OCI-LY1 (cell line): ENCODE measurements at regions not wholly inside any gene's neighbourhood (a gene's known extent, or its start where the extent isn't known, plus 50 kb on each side); places are given as distances from the start of the nearest gene placed in this dataset.

Experiments
- H2AFZ ChIP-seq: fragments of 200-600 bp; sonication (generic), shearing (Covaris generic); 2 replicates; pipeline ENCODE4 v1.6.0; 2014; ENCODE audit warnings: antibody characterized with exemption, mild to moderate bottlenecking, low read length
- H3F3A ChIP-seq: fragments of 200-600 bp; sonication (generic), shearing (Covaris generic); 2 replicates; pipeline ENCODE4 v1.6.0; 2014; ENCODE audit warnings: mild to moderate bottlenecking, antibody characterized with exemption, low read length, moderate library complexity; ENCODE audit not compliant: insufficient read depth
- H3K27ac ChIP-seq: fragments of 200-600 bp; sonication (generic); 2 replicates; pipeline ENCODE4 v1.5.1; 2014; ENCODE audit warnings: low read length, mixed run types, mild to moderate bottlenecking, low read depth; ENCODE audit not compliant: poor library complexity, severe bottlenecking
- H3K27me3 ChIP-seq: fragments of 200-600 bp; sonication (generic); 2 replicates; pipeline ENCODE4 v1.6.0; 2014; ENCODE audit warnings: antibody characterized with exemption, mild to moderate bottlenecking, low read length, moderate library complexity; ENCODE audit not compliant: insufficient read depth
- H3K36me3 ChIP-seq: fragments of 200-600 bp; sonication (generic); 2 replicates; pipeline ENCODE4 v1.6.1; 2014; ENCODE audit warnings: mild to moderate bottlenecking, antibody characterized with exemption, low read length, moderate library complexity, mixed read lengths; ENCODE audit not compliant: insufficient read depth
- H3K4me1 ChIP-seq: fragments of 200-600 bp; sonication (generic); 2 replicates; pipeline ENCODE4 v1.5.1; 2014; ENCODE audit warnings: mild to moderate bottlenecking, low read length, moderate library complexity; ENCODE audit not compliant: insufficient read depth, severe bottlenecking
- H3K4me2 ChIP-seq: fragments of 200-600 bp; sonication (generic), shearing (Covaris generic); 2 replicates; pipeline ENCODE4 v1.6.1; 2014; ENCODE audit warnings: low read length
- H3K4me3 ChIP-seq: fragments of 200-600 bp; sonication (generic); 2 replicates; pipeline ENCODE4 v1.5.1; 2014; ENCODE audit warnings: low read length, low read depth, mild to moderate bottlenecking, mixed read lengths; ENCODE audit not compliant: poor library complexity, severe bottlenecking
- H3K79me2 ChIP-seq: fragments of 200-600 bp; shearing (Covaris generic); 2 replicates; pipeline ENCODE4 v1.6.1; 2016; ENCODE audit warnings: mixed run types, low read length, mixed read lengths; ENCODE audit not compliant: insufficient read depth
- H3K9ac ChIP-seq: fragments of 200-600 bp; sonication (generic), shearing (Covaris generic); 2 replicates; pipeline ENCODE4 v1.6.1; 2014; ENCODE audit warnings: mild to moderate bottlenecking, low read length, mixed read lengths
- H3K9me2 ChIP-seq: fragments of 200-600 bp; sonication (generic), shearing (Covaris generic); 2 replicates; pipeline ENCODE4 v1.6.1; 2014; ENCODE audit warnings: low read depth, mild to moderate bottlenecking, low read length, mixed read lengths
- H3K9me3 ChIP-seq: fragments of 200-600 bp; shearing (Covaris generic); 2 replicates; pipeline ENCODE4 v1.6.1; 2014; ENCODE audit warnings: low read length, mixed read lengths
- H4K20me1 ChIP-seq: fragments of 200-600 bp; sonication (generic), shearing (Covaris generic); 2 replicates; pipeline ENCODE4 v1.6.0; 2016; ENCODE audit warnings: mild to moderate bottlenecking, low read length; ENCODE audit not compliant: insufficient read depth
- CTCF ChIP-seq: fragments of 200-600 bp; sonication (generic), shearing (Covaris generic); IDR thresholded peaks from 2 replicates; pipeline ENCODE4 v1.5.1; 2017; ENCODE audit warnings: mild to moderate bottlenecking, antibody characterized with exemption, low read length, moderate library complexity, mixed read lengths
- EZH2 ChIP-seq: fragments of 200-600 bp; sonication (generic), shearing (Covaris generic); IDR thresholded peaks from 2 replicates; pipeline ENCODE4 v1.8.0; 2017; ENCODE audit warnings: borderline replicate concordance, mixed run types, mild to moderate bottlenecking, antibody characterized with exemption, low read length, moderate library complexity, mixed read lengths

- H3K9me2 ChIP-seq, result no peaks in the 10 kb centered on the region
- no peaks in the 10 kb centered on the region for H3K79me2 ChIP-seq
- no peak overlapping the region for H3K4me3 ChIP-seq
- TF ChIP-seq CTCF (no peak), EZH2 (no peak)
- no peaks in the 10 kb centered on the region for H3K9me3 ChIP-seq
- no peak overlapping the region for H3K9ac ChIP-seq
- H3K27me3 ChIP-seq, result no peaks in the 10 kb centered on the region
- no peaks in the 10 kb centered on the region for H3K4me1 ChIP-seq
- no peak overlapping the region for H2AFZ ChIP-seq
- H3K36me3 ChIP-seq, result no peaks in the 10 kb centered on the region
- H3K27ac ChIP-seq, result no peak overlapping the region
- H3F3A ChIP-seq, result no peaks in the 10 kb centered on the region
- H3K4me2 ChIP-seq, result no peak overlapping the region
- H4K20me1 ChIP-seq, result no peaks in the 10 kb centered on the region
Measured at GRCh38 chr14:43316427-43316826, 1190.7 kb downstream of the FSCB start.

- no peaks in the 10 kb centered on the region for H3K9me3 ChIP-seq
- no peaks in the 10 kb centered on the region for H3K9me2 ChIP-seq
- H3K36me3 ChIP-seq, result no peaks in the 10 kb centered on the region
- no peak overlapping the region for H3K4me2 ChIP-seq
- no peak overlapping the region for H3K27ac ChIP-seq
- H3K27me3 ChIP-seq, result no peaks in the 10 kb centered on the region
- H3F3A ChIP-seq, result no peaks in the 10 kb centered on the region
- H4K20me1 ChIP-seq, result no peaks in the 10 kb centered on the region
- no peak for TF ChIP-seq CTCF
- no peak for TF ChIP-seq EZH2
- no peak overlapping the region for H3K4me3 ChIP-seq
- no peak overlapping the region for H2AFZ ChIP-seq
- H3K9ac ChIP-seq, result no peak overlapping the region
- H3K4me1 ChIP-seq, result no peaks in the 10 kb centered on the region
- H3K79me2 ChIP-seq, result no peaks in the 10 kb centered on the region
Measured at GRCh38 chr14:43313719-43314118, 1193.4 kb downstream of the FSCB start.

GRCh38 chr14:43308421-43309110, 1198.5 kb downstream of the FSCB start:
- H4K20me1 ChIP-seq, result no peaks in the 10 kb centered on the region
- H3K27ac ChIP-seq, result no peak overlapping the region
- no peak for TF ChIP-seq EZH2
- no peak for TF ChIP-seq CTCF
- H3F3A ChIP-seq, result no peaks in the 10 kb centered on the region
- H3K9me2 ChIP-seq, result no peaks in the 10 kb centered on the region; the same call in 1 of the 2 replicates
- no peaks in the 10 kb centered on the region for H3K36me3 ChIP-seq
- no peaks in the 10 kb centered on the region for H3K79me2 ChIP-seq
- no peaks in the 10 kb centered on the region for H3K9me3 ChIP-seq
- no peak overlapping the region for H3K4me3 ChIP-seq
- no peak overlapping the region for H3K4me2 ChIP-seq
- no peak overlapping the region for H3K9ac ChIP-seq
- H2AFZ ChIP-seq, result no peak overlapping the region
- no peaks in the 10 kb centered on the region for H3K4me1 ChIP-seq
- H3K27me3 ChIP-seq, result no peaks in the 10 kb centered on the region
